K562 (cell line): ENCODE measurements at regions not wholly inside any gene's neighbourhood (a gene's known extent, or its start where the extent isn't known, plus 50 kb on each side); places are given as distances from the start of the nearest gene placed in this dataset.

Source experiments
- ATAC-seq: fragments of 200-7000 bp; cut with Tn5 transposase; 3 replicates; pipeline ENCODE4 v1.9.1; 2020; ENCODE audit warnings: moderate library complexity
- BruUV-seq: library from RNA; stranded (reverse); fragments of 400-500 nt; replicated peaks from 2 replicates; lab custom pipeline; 2021; lab: Mats Ljungman, UMichigan
- CTCF ChIA-PET: fragments of 300-600 bp; formaldehyde crosslinking; extraction: SDS; loops from one replicate; lab custom pipeline; 2021; ENCODE audit warnings: low intra/inter-chr PET ratio; lab: Yijun Ruan, JAX
- POLR2A ChIA-PET: fragments of 300-600, 350-650 bp; sonication (Branson Sonifier 250); formaldehyde crosslinking; extraction: SDS; loops from one replicate; lab custom pipeline; 2021; ENCODE audit warnings: antibody characterized with exemption, inconsistent platforms; lab: Yijun Ruan, JAX
- DNase-seq, 4 experiments: peaks; one replicate each; pipeline versions ENCODE4 v3.0.0 to v3.0.0-alpha.2; 2011 to 2018; ENCODE audit warnings: low spot score in 3 of 4, mixed read lengths in 3 of 4; ENCODE audit errors: extremely low read depth in 1 of 4
- FAIRE-seq: peaks from 2 replicates; lab custom pipeline; 2011; peaks lifted over from hg19 to GRCh38; lab: Jason Lieb, UNC
- H2AFZ ChIP-seq: 2 replicates; pipeline ENCODE4 v1.6.0; 2011; ENCODE audit warnings: low read depth, low read length, control low read depth, inconsistent platforms
- H3K27ac ChIP-seq: fragments of 200-600 bp; 3 replicates; pipeline ENCODE4 v1.8.0; 2011; ENCODE audit warnings: low read depth, mild to moderate bottlenecking, control low read depth, inconsistent platforms, low read length, moderate library complexity, mixed read lengths; ENCODE audit errors: extremely low read depth
- H3K27me3 ChIP-seq, 2 experiments: fragments of 300-600 bp in 1 of 2; 2 replicates in 1 of 2; 3 replicates in 1 of 2; pipeline versions ENCODE4 v1.6.0 to v1.8.0; 2011; ENCODE audit warnings: inconsistent platforms in 2 of 2, low read length in 2 of 2, mild to moderate bottlenecking in 1 of 2, mixed read lengths in 1 of 2, moderate library complexity in 1 of 2; ENCODE audit not compliant: control insufficient read depth in 2 of 2, insufficient read depth in 2 of 2
- H3K36me3 ChIP-seq: fragments of 300-600 bp; 3 replicates; pipeline ENCODE4 v1.8.0; 2011; ENCODE audit warnings: mild to moderate bottlenecking, low read length, inconsistent platforms; ENCODE audit not compliant: control insufficient read depth, insufficient read depth
- H3K4me1 ChIP-seq, 2 experiments: fragments of 200-600 bp in 1 of 2; replicated peaks in 1 of 2; 2 replicates in 1 of 2; 3 replicates in 1 of 2; pipeline versions ENCODE4 v1.5.1 to v1.8.0; 2011; ENCODE audit warnings: inconsistent platforms in 2 of 2, low read length in 2 of 2, mild to moderate bottlenecking in 1 of 2, mixed read lengths in 1 of 2, moderate library complexity in 1 of 2; ENCODE audit not compliant: control insufficient read depth in 2 of 2, insufficient read depth in 2 of 2
- H3K4me2 ChIP-seq: 2 replicates; pipeline ENCODE4 v1.6.1; 2011; ENCODE audit warnings: low read length, control low read depth, inconsistent platforms, mixed read lengths; ENCODE audit not compliant: insufficient read depth
- H3K4me3 ChIP-seq: fragments of 200-600 bp; sonication (generic), shearing (Covaris generic); 2 replicates; pipeline ENCODE4 v1.5.1; 2016; ENCODE audit warnings: control low read depth, inconsistent platforms
- H3K79me2 ChIP-seq: fragments of 200-600 bp; 3 replicates; pipeline ENCODE4 v1.8.0; 2011; ENCODE audit warnings: low read length, inconsistent platforms; ENCODE audit not compliant: control insufficient read depth, insufficient read depth
- H3K9ac ChIP-seq, 2 experiments: 2 replicates each; pipeline versions ENCODE4 v1.6.0 to v1.6.1; 2011; ENCODE audit warnings: low read depth in 2 of 2, low read length in 2 of 2, control low read depth in 1 of 2, inconsistent platforms in 1 of 2, mild to moderate bottlenecking in 1 of 2, mixed read lengths in 1 of 2; ENCODE audit not compliant: insufficient read depth in 1 of 2
- H3K9me1 ChIP-seq: one replicate; pipeline ENCODE4 v1.6.0; 2011; ENCODE audit warnings: inconsistent platforms, mild to moderate bottlenecking, low read length, moderate library complexity; ENCODE audit not compliant: control insufficient read depth, insufficient read depth
- H3K9me3 ChIP-seq: replicated peaks from 2 replicates; pipeline ENCODE4 v1.5.1; 2011; ENCODE audit warnings: low read depth, low read length, inconsistent platforms; ENCODE audit not compliant: control insufficient read depth, insufficient read depth
- H4K20me1 ChIP-seq: replicated peaks from 2 replicates; pipeline ENCODE4 v1.6.1; 2011; ENCODE audit warnings: low read length, inconsistent platforms, mixed read lengths; ENCODE audit not compliant: control insufficient read depth, insufficient read depth
- EZH2 ChIP-seq: IDR thresholded peaks from 2 replicates; pipeline ENCODE4 v1.6.1; 2012; ENCODE audit warnings: low read depth, mild to moderate bottlenecking, inconsistent platforms, low read length, borderline replicate concordance
- MIER1 ChIP-seq: fragments of 450-650 bp; IDR thresholded peaks from 2 replicates; pipeline ENCODE4 v1.6.1; 2016; ENCODE audit warnings: antibody characterized with exemption, mild to moderate bottlenecking, low read depth
- SMAD1 ChIP-seq: fragments of 150-350 bp; IDR thresholded peaks from 2 replicates; pipeline ENCODE4 v1.6.1; 2014; ENCODE audit warnings: low read length, low read depth; ENCODE audit not compliant: partially characterized antibody
- TAL1 ChIP-seq: fragments of 450-650 bp; IDR thresholded peaks from 2 replicates; pipeline ENCODE4 v1.6.1; 2016; ENCODE audit warnings: mild to moderate bottlenecking
- TEAD4 ChIP-seq, 2 experiments: sonication (generic) in 1 of 2; formaldehyde crosslinking in 1 of 2; IDR thresholded peaks; 2 replicates each; pipeline versions ENCODE4 v1.6.1 to v1.8.0; 2012 to 2022; ENCODE audit warnings: borderline replicate concordance in 1 of 2, inconsistent platforms in 1 of 2, low read length in 1 of 2, mild to moderate bottlenecking in 1 of 2, missing genetic modification reagents in 1 of 2
- WGBS: fragments of 100-300 bp; shearing (Covaris generic); methylation state at CpG from one replicate; pipeline ENCODE4 v1.1.6; 2016; ENCODE audit warnings: low coverage, mixed read lengths; ENCODE audit not compliant: insufficient coverage; ENCODE audit errors: missing lambda C conversion rate; 5-methylcytosine and 5-hydroxymethylcytosine counted together
- in situ Hi-C: fragments of 300-500 bp; cut with MboI; formaldehyde crosslinking; loops from 4 replicates; pipeline ENCODE4 v1.15.0; 2018; ENCODE audit warnings: inconsistent platforms, mixed read lengths
- intact Hi-C: fragments of 100-400 bp; cut with micrococcal nuclease; formaldehyde crosslinking; loops from 2 replicates; pipeline ENCODE4 v1.14.2; 2022
- TF ChIP-seq, protein P1 (sequence below): fragments of 450-650 bp; IDR thresholded peaks from 2 replicates; pipeline ENCODE4 v1.6.1; 2016; ENCODE audit warnings: low read depth, mild to moderate bottlenecking, moderate library complexity
- TF ChIP-seq, protein P2 (sequence below): fragments of 250-450 bp; sonication (Bioruptor Pico); IDR thresholded peaks from 2 replicates; pipeline ENCODE4 v1.5.0; 2020; ENCODE audit warnings: mild to moderate bottlenecking
- TF ChIP-seq, protein P3 (sequence below), 3 experiments: fragments of 200-800 bp in 1 of 3; fragments of 250-450 bp in 1 of 3; fragments of 450-650 bp in 1 of 3; sonication (Bioruptor Pico) in 1 of 3; sonication (Bioruptor generic) in 1 of 3; formaldehyde crosslinking in 1 of 3; IDR thresholded peaks; 2 replicates each; pipeline versions ENCODE4 v1.6.1 to v1.8.0; 2016 to 2022; ENCODE audit warnings: mild to moderate bottlenecking in 2 of 3, missing genetic modification characterization in 2 of 3, missing compliant biosample characterization in 1 of 3, moderate library complexity in 1 of 3

DNA sequence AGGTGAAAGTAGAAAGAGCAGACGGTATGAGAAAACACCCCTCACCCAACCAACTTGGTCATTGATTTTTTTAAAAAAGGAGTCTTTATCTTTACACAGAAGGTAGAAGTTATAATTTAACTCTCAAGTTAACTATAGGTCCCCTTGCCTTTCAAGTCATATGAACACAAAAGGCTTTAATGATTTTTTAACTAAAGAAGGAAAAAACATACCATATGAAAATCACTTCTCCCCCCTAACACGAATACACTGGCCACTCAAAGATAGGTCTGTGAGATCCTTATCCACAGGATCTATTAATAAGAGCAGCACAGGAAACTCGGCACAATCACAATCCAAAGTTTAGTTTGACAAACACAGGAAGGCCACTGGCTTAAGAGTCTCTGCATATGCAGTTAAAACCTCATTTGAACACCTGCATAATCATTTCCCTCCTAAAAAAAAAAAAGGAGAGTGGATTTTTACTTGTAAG lies 138.0 kb downstream of the ENC1 start (continued):
- TF ChIP-seq, protein P1, sequence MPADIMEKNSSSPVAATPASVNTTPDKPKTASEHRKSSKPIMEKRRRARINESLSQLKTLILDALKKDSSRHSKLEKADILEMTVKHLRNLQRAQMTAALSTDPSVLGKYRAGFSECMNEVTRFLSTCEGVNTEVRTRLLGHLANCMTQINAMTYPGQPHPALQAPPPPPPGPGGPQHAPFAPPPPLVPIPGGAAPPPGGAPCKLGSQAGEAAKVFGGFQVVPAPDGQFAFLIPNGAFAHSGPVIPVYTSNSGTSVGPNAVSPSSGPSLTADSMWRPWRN: no peak
- TF ChIP-seq TAL1 (no peak), EZH2 (no peak), TEAD4 (IDR thresholded peaks at IDR 0.05; ENCODE audit: low read length) (no peak), TEAD4 (CRISPR knock-in tag; IDR thresholded peaks at IDR 0.05; ENCODE audit: borderline replicate concordance) (no peak), SMAD1 (no peak)
- TF ChIP-seq, protein P2, sequence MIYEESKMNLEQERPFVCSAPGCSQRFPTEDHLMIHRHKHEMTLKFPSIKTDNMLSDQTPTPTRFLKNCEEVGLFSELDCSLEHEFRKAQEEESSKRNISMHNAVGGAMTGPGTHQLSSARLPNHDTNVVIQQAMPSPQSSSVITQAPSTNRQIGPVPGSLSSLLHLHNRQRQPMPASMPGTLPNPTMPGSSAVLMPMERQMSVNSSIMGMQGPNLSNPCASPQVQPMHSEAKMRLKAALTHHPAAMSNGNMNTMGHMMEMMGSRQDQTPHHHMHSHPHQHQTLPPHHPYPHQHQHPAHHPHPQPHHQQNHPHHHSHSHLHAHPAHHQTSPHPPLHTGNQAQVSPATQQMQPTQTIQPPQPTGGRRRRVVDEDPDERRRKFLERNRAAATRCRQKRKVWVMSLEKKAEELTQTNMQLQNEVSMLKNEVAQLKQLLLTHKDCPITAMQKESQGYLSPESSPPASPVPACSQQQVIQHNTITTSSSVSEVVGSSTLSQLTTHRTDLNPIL (CRISPR knock-in tag): no peak

DNA sequence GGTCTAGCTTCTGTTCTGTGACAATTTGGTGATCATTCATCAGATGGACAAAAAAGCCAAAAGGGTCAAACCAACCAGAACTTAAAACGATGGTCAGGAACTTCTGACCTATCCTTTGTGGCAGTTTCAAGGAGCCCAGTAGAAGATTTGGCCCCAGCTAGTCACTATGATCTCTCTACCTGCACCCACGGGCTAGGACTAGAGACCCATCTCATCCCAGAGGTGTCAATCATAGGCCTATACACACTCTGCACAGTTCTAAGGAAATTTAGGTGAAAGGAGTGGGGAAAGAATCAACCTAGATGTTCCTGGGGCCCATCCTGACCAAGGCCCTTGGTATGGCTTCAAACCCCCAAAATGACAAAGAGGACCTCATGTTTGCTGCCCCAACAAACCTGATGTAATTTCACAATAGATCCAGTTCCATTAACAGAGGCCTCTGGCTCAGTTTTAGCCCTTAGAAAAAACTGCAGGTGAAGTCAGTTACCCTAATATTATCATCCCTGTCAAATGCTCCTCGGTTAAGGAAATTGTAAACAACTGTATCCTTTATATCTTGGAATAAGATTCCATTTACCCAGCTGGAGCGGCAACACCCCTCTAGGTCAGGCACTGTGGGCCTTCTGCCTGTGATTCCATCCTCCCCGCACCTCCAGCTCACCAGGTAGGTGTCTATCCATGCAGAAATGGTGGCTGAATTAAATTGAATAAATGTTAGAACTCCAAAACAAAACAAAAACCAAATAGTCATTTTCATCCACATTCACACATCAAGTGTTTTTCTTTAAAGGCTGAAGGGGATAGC lies 138.7 kb downstream of the ENC1 start:
- Histone ChIP-seq H3K27me3 (peaks cover 2 to 22% of the 10 kb centered on the region in 2 experiments; a peak in 3 of 5 replicates), H3K36me3 (no peaks in the 10 kb centered on the region), H2AFZ (no peak overlapping the region), H3K27ac (no peak overlapping the region), H3K9me3 (no peaks in the 10 kb centered on the region)
- no TSS peak for BruUV-seq
- intact Hi-C loops: no loop called here
- in situ Hi-C loops: no loop called here
- TF ChIP-seq MIER1: 0 out of 2 replicates have a peak, but pooled peaks have one; percentile 28
- TF ChIP-seq, protein P3, sequence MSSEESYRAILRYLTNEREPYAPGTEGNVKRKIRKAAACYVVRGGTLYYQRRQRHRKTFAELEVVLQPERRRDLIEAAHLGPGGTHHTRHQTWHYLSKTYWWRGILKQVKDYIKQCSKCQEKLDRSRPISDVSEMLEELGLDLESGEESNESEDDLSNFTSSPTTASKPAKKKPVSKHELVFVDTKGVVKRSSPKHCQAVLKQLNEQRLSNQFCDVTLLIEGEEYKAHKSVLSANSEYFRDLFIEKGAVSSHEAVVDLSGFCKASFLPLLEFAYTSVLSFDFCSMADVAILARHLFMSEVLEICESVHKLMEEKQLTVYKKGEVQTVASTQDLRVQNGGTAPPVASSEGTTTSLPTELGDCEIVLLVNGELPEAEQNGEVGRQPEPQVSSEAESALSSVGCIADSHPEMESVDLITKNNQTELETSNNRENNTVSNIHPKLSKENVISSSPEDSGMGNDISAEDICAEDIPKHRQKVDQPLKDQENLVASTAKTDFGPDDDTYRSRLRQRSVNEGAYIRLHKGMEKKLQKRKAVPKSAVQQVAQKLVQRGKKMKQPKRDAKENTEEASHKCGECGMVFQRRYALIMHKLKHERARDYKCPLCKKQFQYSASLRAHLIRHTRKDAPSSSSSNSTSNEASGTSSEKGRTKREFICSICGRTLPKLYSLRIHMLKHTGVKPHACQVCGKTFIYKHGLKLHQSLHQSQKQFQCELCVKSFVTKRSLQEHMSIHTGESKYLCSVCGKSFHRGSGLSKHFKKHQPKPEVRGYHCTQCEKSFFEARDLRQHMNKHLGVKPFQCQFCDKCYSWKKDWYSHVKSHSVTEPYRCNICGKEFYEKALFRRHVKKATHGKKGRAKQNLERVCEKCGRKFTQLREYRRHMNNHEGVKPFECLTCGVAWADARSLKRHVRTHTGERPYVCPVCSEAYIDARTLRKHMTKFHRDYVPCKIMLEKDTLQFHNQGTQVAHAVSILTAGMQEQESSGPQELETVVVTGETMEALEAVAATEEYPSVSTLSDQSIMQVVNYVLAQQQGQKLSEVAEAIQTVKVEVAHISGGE (CRISPR knock-in tag; IDR thresholded peaks at IDR 0.05): no peak
- TF ChIP-seq, all 486 proteins: peak for 1
- Histone ChIP-seq H3K79me2 (no peaks in the 10 kb centered on the region), H3K4me2 (no peak overlapping the region), H3K9ac (no peak overlapping the region), H4K20me1 (no peaks in the 10 kb centered on the region), H3K4me3 (no peak overlapping the region), H3K4me1 (no peaks in the 10 kb centered on the region), H3K9me1 (no peaks in the 10 kb centered on the region)
- ChIA-PET CTCF (no interaction called here), POLR2A (no interaction called here)
- FAIRE-seq: no peak
- WGBS: 0% methylated on average over 5 of the region's 5 CpGs
- ATAC-seq: no peak
- no peak for DNase-seq
